ENCODE measurements at regions not wholly inside any gene's neighbourhood (a gene's known extent, or its start where the extent isn't known, plus 50 kb on each side); places are given as distances from the start of the nearest gene placed in this dataset.

- no peak overlapping the region for H3K27ac ChIP-seq (ENCODE audit: extremely low read depth, low read depth, low read length)
- CTCF ChIA-PET: no interaction called here
Measured at GRCh38 chr16:86941731-86942130, 363.4 kb downstream of the FOXL1 start.

GRCh38 chr16:86942151-86943051, 364.1 kb downstream of the FOXL1 start:
- CTCF ChIA-PET: interaction anchor here (0.5 to 0.6 kb wide), 3 partner anchors 120 to 378 kb away, joined by 3 to 4 read pairs (median 3); no protein-coding TSS in a partner anchor
- no peaks in the 10 kb centered on the region for H3K36me3 ChIP-seq (ENCODE audit: control insufficient read depth in 2 of 2, insufficient read depth in 1 of 2, low read length in 2 of 2)
- POLR2A ChIA-PET: no interaction called here
- no peak for TF ChIP-seq MZF1 (tag by site-specific recombination; IDR thresholded peaks at IDR 0.05; ENCODE audit: borderline replicate concordance)
- TF ChIP-seq TCF7L2 (IDR thresholded peaks at IDR 0.05; ENCODE audit: borderline replicate concordance, low read depth, low read length): no peak
- TF ChIP-seq ZNF132 (tag by site-specific recombination; IDR thresholded peaks at IDR 0.05; ENCODE audit: borderline replicate concordance): no peak
- no peak for TF ChIP-seq ZNF843 (tag by site-specific recombination; IDR thresholded peaks at IDR 0.05)
- no peak for TF ChIP-seq ZNF610 (tag by site-specific recombination; IDR thresholded peaks at IDR 0.05; ENCODE audit: borderline replicate concordance)
- TF ChIP-seq ZNF324 (tag by site-specific recombination; IDR thresholded peaks at IDR 0.05): no peak
- no peak for TF ChIP-seq SCRT1 (tag by site-specific recombination; IDR thresholded peaks at IDR 0.05; ENCODE audit: borderline replicate concordance)
- TF ChIP-seq PRDM10 (tag by site-specific recombination; IDR thresholded peaks at IDR 0.05): no peak
- TF ChIP-seq KLF1 (tag by site-specific recombination; IDR thresholded peaks at IDR 0.05): no peak
- TF ChIP-seq CTCF (tag by site-specific recombination; IDR thresholded peaks at IDR 0.05): no peak
- TF ChIP-seq ZNF670 (tag by site-specific recombination; IDR thresholded peaks at IDR 0.05; ENCODE audit: low read depth): no peak
- no peak for TF ChIP-seq ZNF677 (tag by site-specific recombination; IDR thresholded peaks at IDR 0.05)
- TF ChIP-seq ZNF169 (tag by site-specific recombination; IDR thresholded peaks at IDR 0.05): no peak
- TF ChIP-seq ZFP37 (tag by site-specific recombination; IDR thresholded peaks at IDR 0.05): no peak
- no peak for TF ChIP-seq ZSCAN5A (tag by site-specific recombination; IDR thresholded peaks at IDR 0.05)
- H3K27ac ChIP-seq (ENCODE audit: extremely low read depth, low read depth, low read length): no peak overlapping the region
- H3K4me1 ChIP-seq (ENCODE audit: control insufficient read depth, insufficient read depth, low read length): no peaks in the 10 kb centered on the region
- H3K9me3 ChIP-seq (ENCODE audit: control insufficient read depth, insufficient read depth, low read depth, low read length): no peaks in the 10 kb centered on the region
- H3K4me3 ChIP-seq (ENCODE audit: low read depth, low read length): no peak overlapping the region

More at GRCh38 chr16:86941731-86942130, 363.4 kb downstream of the FOXL1 start:
- POLR2A ChIA-PET: no interaction called here
- no peaks in the 10 kb centered on the region for H3K4me1 ChIP-seq (ENCODE audit: control insufficient read depth, insufficient read depth, low read length)
- no peak overlapping the region for H3K4me3 ChIP-seq (ENCODE audit: low read depth, low read length)
- H3K9me3 ChIP-seq (ENCODE audit: control insufficient read depth, insufficient read depth, low read depth, low read length): no peaks in the 10 kb centered on the region
- no peaks in the 10 kb centered on the region for H3K36me3 ChIP-seq (ENCODE audit: control insufficient read depth in 2 of 2, insufficient read depth in 1 of 2, low read length in 2 of 2)
- TF ChIP-seq ZSCAN5A (tag by site-specific recombination; IDR thresholded peaks at IDR 0.05) (no peak), ZNF529 (tag by site-specific recombination; IDR thresholded peaks at IDR 0.05; ENCODE audit: insufficient replicate concordance) (no peak), ZNF777 (tag by site-specific recombination; IDR thresholded peaks at IDR 0.05; ENCODE audit: borderline replicate concordance) (no peak), ZNF600 (tag by site-specific recombination; IDR thresholded peaks at IDR 0.05) (no peak), KLF10 (tag by site-specific recombination; IDR thresholded peaks at IDR 0.05) (no peak), ZSCAN30 (tag by site-specific recombination; IDR thresholded peaks at IDR 0.05) (no peak)
